ENCODE measurements at regions not wholly inside any gene's neighbourhood (a gene's known extent, or its start where the extent isn't known, plus 50 kb on each side); places are given as distances from the start of the nearest gene placed in this dataset.

DNA sequence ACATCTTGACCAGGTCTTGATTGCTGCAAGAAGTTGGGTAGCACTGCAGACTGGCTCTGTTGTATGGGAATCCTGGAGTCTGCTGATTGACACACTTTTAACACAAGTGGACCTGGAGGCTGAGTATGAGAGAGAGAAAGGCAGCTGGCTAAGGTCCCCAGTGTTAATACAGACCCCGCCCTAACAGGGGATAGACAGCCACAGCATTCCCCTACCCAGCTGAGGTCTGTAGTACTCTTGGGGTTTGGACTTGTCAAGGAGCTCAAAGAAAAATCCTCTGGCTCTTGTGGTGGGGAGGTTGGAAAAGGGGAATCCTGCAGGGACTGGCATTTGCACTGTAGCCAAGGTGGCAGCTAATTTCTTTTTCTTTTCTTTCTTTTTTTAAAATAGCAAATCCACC lies 192.7 kb downstream of the ZNF621 start:
- H3K4me3 ChIP-seq (ENCODE audit: extremely low read depth in 1 of 4, insufficient read depth in 2 of 4, low read depth in 3 of 4, low read length in 4 of 4): no peak overlapping the region
- no peak overlapping the region for H3K27ac ChIP-seq (ENCODE audit: low read depth, low read length)
- H4K8ac ChIP-seq (ENCODE audit: extremely low read depth, insufficient read depth, low read length): no peak overlapping the region
- 100% methylated on average over 1 of the region's 1 CpG; no CpG with 5 or more reads in 1 of the 2 experiments for WGBS, 2 experiments (ENCODE audit: extremely low coverage in 1 of 2, insufficient coverage in 1 of 2, insufficient read length in 1 of 2, insufficient replicate concordance in 2 of 2, low coverage in 1 of 2, low lambda C conversion rate in 2 of 2, missing lambda C conversion rate in 1 of 2)
- no peak overlapping the region for H3K18ac ChIP-seq (ENCODE audit: extremely low read depth, low read length)
- H3K4ac ChIP-seq (replicated peaks; ENCODE audit: insufficient read length, low read depth, low read length): no peak overlapping the region
- no peak overlapping the region for H2BK20ac ChIP-seq (ENCODE audit: low read length)
- no peak overlapping the region for H2BK5ac ChIP-seq (ENCODE audit: low read depth, low read length)
- ChIA-PET CTCF (ENCODE audit: partially characterized antibody) (interaction anchor here (0.6 to 1.4 kb wide), 6 partner anchors 8 to 210 kb away, joined by 3 to 5 read pairs (median 3); no protein-coding TSS in a partner anchor), POLR2A (ENCODE audit: partially characterized antibody) (interaction anchor here (1.3 kb wide), 1 partner anchor 482 kb away, joined by 4 read pairs; the partner anchor contains the start of gene CTNNB1)
- H2BK12ac ChIP-seq (ENCODE audit: low read depth, low read length): no peak overlapping the region
- H3K23me2 ChIP-seq (ENCODE audit: low read depth, low read length): no peaks in the 10 kb centered on the region
- DNase-seq (ENCODE audit: low read depth in 1 of 2, low spot score in 2 of 2) (no peak), FAIRE-seq (no peak)
- H3K79me2 ChIP-seq (ENCODE audit: control insufficient read depth in 1 of 2, insufficient read depth in 2 of 2, low read length in 2 of 2): no peaks in the 10 kb centered on the region
- no peak overlapping the region for H3K4me2 ChIP-seq (ENCODE audit: insufficient read depth in 1 of 2, low read depth in 2 of 2, low read length in 2 of 2)
- H4K91ac ChIP-seq (replicated peaks; ENCODE audit: insufficient read length, low read length): no peak overlapping the region
- H2AFZ ChIP-seq (ENCODE audit: low read length): no peak overlapping the region
- H3K27me3 ChIP-seq (replicated peaks in 1 of 4; ENCODE audit: control insufficient read depth in 3 of 4, extremely low read depth in 1 of 4, insufficient read depth in 3 of 4, low read length in 3 of 4): no peaks in the 10 kb centered on the region; a peak in 1 of 7 replicates
- no peak overlapping the region for H3K9ac ChIP-seq (replicated peaks in 1 of 4; ENCODE audit: extremely low read depth in 1 of 4, low read depth in 3 of 4, low read length in 3 of 4)
- no peak overlapping the region for H3K23ac ChIP-seq (ENCODE audit: insufficient read length)
- no peaks in the 10 kb centered on the region for H3K9me3 ChIP-seq (ENCODE audit: insufficient read depth in 2 of 2, low read depth in 1 of 2, low read length in 1 of 2)
- H3K56ac ChIP-seq (replicated peaks; ENCODE audit: insufficient read length, low read depth, low read length): no peak overlapping the region
- no peak overlapping the region for H2BK15ac ChIP-seq (ENCODE audit: low read length)
- H3K14ac ChIP-seq (ENCODE audit: insufficient read length): no peak overlapping the region
- no peak overlapping the region for H2BK120ac ChIP-seq (replicated peaks; ENCODE audit: low read depth, low read length)
- no peaks in the 10 kb centered on the region for H4K20me1 ChIP-seq (replicated peaks in 1 of 2; ENCODE audit: control insufficient read depth in 1 of 2, insufficient read depth in 2 of 2, low read length in 2 of 2)
- H2AK5ac ChIP-seq (ENCODE audit: low read depth, low read length): no peak overlapping the region
- H4K5ac ChIP-seq (ENCODE audit: insufficient read length, low read depth, low read length): no peak overlapping the region
- no peaks in the 10 kb centered on the region for H3K4me1 ChIP-seq (replicated peaks in 1 of 4; ENCODE audit: control insufficient read depth in 3 of 4, insufficient read depth in 4 of 4, low read length in 3 of 4)
- no peaks in the 10 kb centered on the region for H3K36me3 ChIP-seq (ENCODE audit: control insufficient read depth in 2 of 4, insufficient read depth in 4 of 4, low read length in 3 of 4)
- no peaks in the 10 kb centered on the region for H3K79me1 ChIP-seq (ENCODE audit: low read depth, low read length)
- TF ChIP-seq CBX8 (IDR thresholded peaks at IDR 0.05; ENCODE audit: borderline replicate concordance, low read depth, low read length) (no peak), CTBP2 (IDR thresholded peaks at IDR 0.05; ENCODE audit: borderline replicate concordance, insufficient read depth, insufficient read length, low read length) (no peak), EZH2 (IDR thresholded peaks at IDR 0.05; ENCODE audit: low read depth, low read length, severe bottlenecking) (no peak), SRF (IDR thresholded peaks at IDR 0.05; ENCODE audit: low read depth, low read length) (no peak), RAD21 (IDR thresholded peaks at IDR 0.05 in 1 of 2, conservative IDR thresholded peaks at IDR 0.05 in 1 of 2; ENCODE audit: low read depth in 2 of 2, low read length in 2 of 2) (no peak), POU5F1 (IDR thresholded peaks at IDR 0.05; ENCODE audit: low read depth, low read length) (no peak), GTF2F1 (IDR thresholded peaks at IDR 0.05; ENCODE audit: borderline replicate concordance, low read depth, low read length) (no peak), SUZ12 (IDR thresholded peaks at IDR 0.05; ENCODE audit: low read length) (no peak), SP1 (IDR thresholded peaks at IDR 0.05; ENCODE audit: low read depth, low read length) (no peak), SIX5 (IDR thresholded peaks at IDR 0.05; ENCODE audit: low read depth, low read length) (no peak), FOSL1 (IDR thresholded peaks at IDR 0.05; ENCODE audit: insufficient read depth, low read depth, low read length) (no peak), NANOG (IDR thresholded peaks at IDR 0.05; ENCODE audit: insufficient read depth, low read depth, low read length, poor library complexity, severe bottlenecking) (no peak), CREB1 (IDR thresholded peaks at IDR 0.05) (no peak), KDM4A (IDR thresholded peaks at IDR 0.05; ENCODE audit: low read depth, low read length, severe bottlenecking) (no peak)
